ENCODE measurements at regions not wholly inside any gene's neighbourhood (a gene's known extent, or its start where the extent isn't known, plus 50 kb on each side); places are given as distances from the start of the nearest gene placed in this dataset.
"Not testable (repeated sequence)": the region's sequence is repeated elsewhere in the genome, so short reads cannot be mapped to it uniquely, and the experiment has no call there.

DNA sequence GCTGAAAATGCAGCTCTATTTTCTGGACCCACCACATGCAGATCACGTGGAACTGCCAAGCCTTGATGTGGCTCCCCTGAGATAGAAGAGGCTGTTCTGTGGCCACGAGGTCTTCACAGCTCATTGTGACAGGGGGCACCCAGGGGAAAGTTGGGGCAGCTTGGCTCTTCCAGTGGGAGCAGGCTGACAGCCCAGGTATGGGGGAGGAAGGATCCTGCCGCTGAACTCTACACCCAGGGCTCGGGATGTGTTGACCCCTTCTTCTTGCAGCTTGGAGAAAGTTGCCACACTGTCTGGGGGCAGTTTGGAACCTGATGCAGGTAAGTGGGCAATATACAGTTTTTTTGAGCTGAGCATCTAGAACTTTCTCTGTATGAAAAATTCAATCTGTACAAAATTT is 133.6 kb upstream of the PITX1 start:
- Histone ChIP-seq H3K4me1 (ENCODE audit: control insufficient read depth in 2 of 2, insufficient read depth in 2 of 2, low read length in 1 of 2) (peaks cover 1 to 2% of the 10 kb centered on the region in 2 donors), H3K27me3 (ENCODE audit: control insufficient read depth in 1 of 2, insufficient read depth in 2 of 2, low read length in 2 of 2) (no peaks in the 10 kb centered on the region), H3K4me3 (ENCODE audit: low read depth in 1 of 2, low read length in 2 of 2) (no peak overlapping the region), H3K9me3 (ENCODE audit: control insufficient read depth in 2 of 2, insufficient read depth in 1 of 2, low read depth in 1 of 2, low read length in 1 of 2) (no peaks in the 10 kb centered on the region), H3K27ac (ENCODE audit: low read depth in 2 of 2, low read length in 1 of 2) (no peak overlapping the region), H3K36me3 (ENCODE audit: control insufficient read depth in 2 of 2, insufficient read depth in 2 of 2, low read length in 1 of 2) (peaks cover 0 to 5% of the 10 kb centered on the region in 2 donors)
- WGBS, 2 donors, result 74 to 76% methylated on average over 4 of the region's 4 CpGs

DNA sequence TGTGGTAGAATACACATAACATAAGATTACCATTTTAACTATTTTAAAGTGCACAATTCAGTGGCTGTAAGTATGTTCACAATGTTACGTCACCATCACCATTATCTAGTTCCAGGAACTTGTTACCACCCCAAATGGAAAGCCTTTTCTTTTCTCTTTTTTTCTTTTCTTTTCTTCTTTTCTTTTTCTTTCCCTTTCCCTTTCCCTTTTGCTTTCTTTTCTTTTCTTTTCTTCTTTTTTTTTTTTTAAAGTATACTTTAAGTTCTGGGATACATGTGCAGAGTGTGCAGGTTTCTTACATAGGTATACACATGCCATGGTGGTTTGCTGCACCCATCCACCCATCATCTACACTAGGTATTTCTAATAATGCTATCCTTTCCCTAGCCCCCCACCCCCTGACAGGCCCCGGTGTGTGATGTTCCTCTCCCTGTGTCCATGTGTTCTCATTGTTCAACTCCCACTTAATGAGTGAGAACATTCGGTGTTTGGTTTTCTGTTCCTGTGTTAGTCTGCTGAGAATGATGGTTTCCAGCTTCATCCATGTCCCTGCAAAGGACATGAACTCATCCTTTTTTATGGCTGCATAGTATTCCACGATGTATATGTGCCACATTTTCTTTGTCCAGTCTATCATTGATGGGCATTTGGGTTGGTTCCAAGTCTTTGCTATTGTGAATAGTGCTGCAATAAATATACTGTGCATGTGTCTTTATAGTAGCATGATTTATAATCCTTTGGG is 131.0 kb upstream of the PITX1 start:
- 70 to 84% methylated on average over 4 of the region's 4 CpGs for WGBS, 2 donors
- not testable (repeated sequence) for H3K27ac ChIP-seq (ENCODE audit: low read depth in 2 of 2, low read length in 1 of 2); H3K9me3 ChIP-seq (ENCODE audit: control insufficient read depth in 2 of 2, insufficient read depth in 1 of 2, low read depth in 1 of 2, low read length in 1 of 2); H3K36me3 ChIP-seq (ENCODE audit: control insufficient read depth in 2 of 2, insufficient read depth in 2 of 2, low read length in 1 of 2); H3K27me3 ChIP-seq (ENCODE audit: control insufficient read depth in 1 of 2, insufficient read depth in 2 of 2, low read length in 2 of 2); H3K4me1 ChIP-seq (ENCODE audit: control insufficient read depth in 2 of 2, insufficient read depth in 2 of 2, low read length in 1 of 2); H3K4me3 ChIP-seq (ENCODE audit: low read depth in 1 of 2, low read length in 2 of 2)

- H3K27ac ChIP-seq (ENCODE audit: low read depth in 2 of 2, low read length in 1 of 2), result no peak overlapping the region
These were observed 129.9 kb upstream of the PITX1 start for GRCh38 chr5:135163964-135164363.

GRCh38 chr5:135163391-135163790 is 129.4 kb upstream of the PITX1 start:
- WGBS, 2 donors, result 71 to 84% methylated on average over 5 of the region's 5 CpGs
- Histone ChIP-seq H3K9me3 (ENCODE audit: control insufficient read depth in 2 of 2, insufficient read depth in 1 of 2, low read depth in 1 of 2, low read length in 1 of 2) (no peaks in the 10 kb centered on the region), H3K27me3 (ENCODE audit: control insufficient read depth in 1 of 2, insufficient read depth in 2 of 2, low read length in 2 of 2) (no peaks in the 10 kb centered on the region)

More at GRCh38 chr5:135163964-135164363, 129.9 kb upstream of the PITX1 start:
- no peaks in the 10 kb centered on the region for H3K9me3 ChIP-seq (ENCODE audit: control insufficient read depth in 2 of 2, insufficient read depth in 1 of 2, low read depth in 1 of 2, low read length in 1 of 2)
- no peaks in the 10 kb centered on the region for H3K27me3 ChIP-seq (ENCODE audit: control insufficient read depth in 1 of 2, insufficient read depth in 2 of 2, low read length in 2 of 2)
- H3K4me3 ChIP-seq (ENCODE audit: low read depth in 1 of 2, low read length in 2 of 2), result no peak overlapping the region
- H3K4me1 ChIP-seq (ENCODE audit: control insufficient read depth in 2 of 2, insufficient read depth in 2 of 2, low read length in 1 of 2), result no peaks in the 10 kb centered on the region
- WGBS, 2 donors, result 85 to 94% methylated on average over 2 of the region's 2 CpGs
- peaks cover 0 to 3% of the 10 kb centered on the region in 2 donors for H3K36me3 ChIP-seq (ENCODE audit: control insufficient read depth in 2 of 2, insufficient read depth in 2 of 2, low read length in 1 of 2)

GRCh38 chr5:135162661-135163265 is 128.7 kb upstream of the PITX1 start:
- Histone ChIP-seq H3K9me3 (ENCODE audit: control insufficient read depth in 2 of 2, insufficient read depth in 1 of 2, low read depth in 1 of 2, low read length in 1 of 2) (no peaks in the 10 kb centered on the region), H3K27me3 (ENCODE audit: control insufficient read depth in 1 of 2, insufficient read depth in 2 of 2, low read length in 2 of 2) (no peaks in the 10 kb centered on the region), H3K4me1 (ENCODE audit: control insufficient read depth in 2 of 2, insufficient read depth in 2 of 2, low read length in 1 of 2) (no peaks in the 10 kb centered on the region), H3K36me3 (ENCODE audit: control insufficient read depth in 2 of 2, insufficient read depth in 2 of 2, low read length in 1 of 2) (no peaks in the 10 kb centered on the region), H3K4me3 (ENCODE audit: low read depth in 1 of 2, low read length in 2 of 2) (no peak overlapping the region), H3K27ac (ENCODE audit: low read depth in 2 of 2, low read length in 1 of 2) (no peak overlapping the region)
- 79 to 80% methylated on average over 9 of the region's 9 CpGs for WGBS, 2 donors

More at GRCh38 chr5:135163391-135163790, 129.4 kb upstream of the PITX1 start:
- no peaks in the 10 kb centered on the region for H3K4me1 ChIP-seq (ENCODE audit: control insufficient read depth in 2 of 2, insufficient read depth in 2 of 2, low read length in 1 of 2)
- H3K4me3 ChIP-seq (ENCODE audit: low read depth in 1 of 2, low read length in 2 of 2), result no peak overlapping the region
- H3K27ac ChIP-seq (ENCODE audit: low read depth in 2 of 2, low read length in 1 of 2), result no peak overlapping the region
- no peaks in the 10 kb centered on the region for H3K36me3 ChIP-seq (ENCODE audit: control insufficient read depth in 2 of 2, insufficient read depth in 2 of 2, low read length in 1 of 2)

DNA sequence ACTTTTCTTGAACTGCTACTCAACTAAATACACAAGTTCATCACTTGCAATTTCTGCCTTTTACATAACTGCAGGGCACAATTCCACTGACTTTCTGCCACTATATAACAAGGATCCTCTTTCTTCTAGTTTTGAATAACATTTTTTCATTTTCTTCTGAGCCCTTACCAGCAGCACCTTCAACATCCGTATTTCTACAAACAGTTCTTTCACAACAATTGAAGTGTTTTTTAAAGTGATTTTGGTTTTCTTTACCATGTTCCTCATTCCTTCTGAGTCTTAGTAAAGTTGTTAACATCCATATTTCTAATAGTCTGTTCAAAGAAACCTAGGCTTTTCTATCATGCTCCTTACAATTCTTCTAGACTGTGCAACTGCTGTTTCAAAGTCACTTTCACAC is 127.2 kb upstream of the PITX1 start:
- Histone ChIP-seq H3K4me3 (ENCODE audit: low read depth in 1 of 2, low read length in 2 of 2) (no peak overlapping the region), H3K27ac (ENCODE audit: low read depth in 2 of 2, low read length in 1 of 2) (no peak overlapping the region), H3K27me3 (ENCODE audit: control insufficient read depth in 1 of 2, insufficient read depth in 2 of 2, low read length in 2 of 2) (no peaks in the 10 kb centered on the region), H3K4me1 (ENCODE audit: control insufficient read depth in 2 of 2, insufficient read depth in 2 of 2, low read length in 1 of 2) (peaks cover 0 to 3% of the 10 kb centered on the region in 2 donors), H3K36me3 (ENCODE audit: control insufficient read depth in 2 of 2, insufficient read depth in 2 of 2, low read length in 1 of 2) (no peaks in the 10 kb centered on the region), H3K9me3 (ENCODE audit: control insufficient read depth in 2 of 2, insufficient read depth in 1 of 2, low read depth in 1 of 2, low read length in 1 of 2) (no peaks in the 10 kb centered on the region)
- WGBS, 2 donors, result 66 to 77% methylated on average over 1 of the region's 1 CpG

DNA sequence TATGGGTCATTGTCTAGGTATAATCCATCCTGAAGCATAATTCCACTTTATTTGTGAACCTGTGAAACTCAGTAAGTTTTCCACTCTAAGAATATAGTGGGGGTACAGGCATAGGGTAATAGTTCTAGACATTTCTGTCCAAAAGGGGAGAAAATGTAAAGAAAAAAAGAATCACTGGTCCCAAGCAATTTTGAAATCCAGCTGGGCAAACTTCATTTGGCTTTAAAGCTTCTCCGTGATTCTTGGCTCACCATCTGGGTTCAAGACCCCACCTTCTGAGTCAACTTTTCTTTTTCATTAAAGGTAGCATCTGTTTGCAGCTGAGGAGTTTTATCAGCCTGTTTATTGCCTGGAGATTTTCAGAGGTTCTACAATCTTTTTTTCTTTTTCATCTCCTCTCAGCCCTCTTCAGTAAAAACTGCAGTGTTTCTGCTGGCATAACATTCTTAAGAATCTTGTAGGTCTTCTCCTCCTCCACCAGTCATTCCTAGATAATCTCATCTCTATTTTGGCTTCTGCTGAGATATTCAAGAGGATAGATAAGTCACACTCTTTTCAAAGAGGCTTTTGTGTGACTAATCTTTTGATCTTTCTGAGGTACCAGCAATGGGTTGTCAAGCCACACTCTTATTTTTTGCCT is 126.1 kb upstream of the PITX1 start:
- no peak overlapping the region for H3K27ac ChIP-seq (ENCODE audit: low read depth in 2 of 2, low read length in 1 of 2)
- 48 to 60% methylated on average over 1 of the region's 1 CpG for WGBS, 2 donors

DNA sequence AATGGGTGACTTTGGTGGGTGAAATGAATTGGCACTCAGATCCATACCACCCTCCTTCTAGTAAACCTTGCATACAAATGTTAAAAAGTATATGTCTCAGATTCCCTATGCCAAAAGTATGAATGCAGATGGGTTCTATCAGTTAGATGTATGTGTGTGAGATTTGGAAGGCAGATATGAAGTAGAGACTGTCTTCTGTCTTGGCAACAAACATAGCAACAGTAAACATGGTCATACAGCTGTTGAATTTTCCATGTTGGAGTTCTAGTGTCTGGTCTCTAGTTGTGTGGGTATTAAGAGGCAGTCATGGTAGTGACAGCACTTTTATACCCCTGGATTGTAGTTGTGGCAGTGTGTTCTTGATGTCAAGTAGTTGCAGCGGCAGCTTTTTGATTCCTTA is 125.6 kb upstream of the PITX1 start:
- no peaks in the 10 kb centered on the region for H3K27me3 ChIP-seq (ENCODE audit: control insufficient read depth in 1 of 2, insufficient read depth in 2 of 2, low read length in 2 of 2)
- no peak overlapping the region for H3K27ac ChIP-seq (ENCODE audit: low read depth in 2 of 2, low read length in 1 of 2)
- no peaks in the 10 kb centered on the region for H3K36me3 ChIP-seq (ENCODE audit: control insufficient read depth in 2 of 2, insufficient read depth in 2 of 2, low read length in 1 of 2)
- peaks cover 0 to 14% of the 10 kb centered on the region in 2 donors for H3K4me1 ChIP-seq (ENCODE audit: control insufficient read depth in 2 of 2, insufficient read depth in 2 of 2, low read length in 1 of 2)
- WGBS, 2 donors, result 96 to 97% methylated on average over 1 of the region's 1 CpG
- no peak overlapping the region for H3K4me3 ChIP-seq (ENCODE audit: low read depth in 1 of 2, low read length in 2 of 2)
- H3K9me3 ChIP-seq (ENCODE audit: control insufficient read depth in 2 of 2, insufficient read depth in 1 of 2, low read depth in 1 of 2, low read length in 1 of 2), result no peaks in the 10 kb centered on the region

More for the DNA sequence above, 126.1 kb upstream of the PITX1 start:
- Histone ChIP-seq H3K36me3 (ENCODE audit: control insufficient read depth in 2 of 2, insufficient read depth in 2 of 2, low read length in 1 of 2) (no peaks in the 10 kb centered on the region), H3K9me3 (ENCODE audit: control insufficient read depth in 2 of 2, insufficient read depth in 1 of 2, low read depth in 1 of 2, low read length in 1 of 2) (no peaks in the 10 kb centered on the region), H3K4me1 (ENCODE audit: control insufficient read depth in 2 of 2, insufficient read depth in 2 of 2, low read length in 1 of 2) (peaks cover 0 to 10% of the 10 kb centered on the region in 2 donors), H3K4me3 (ENCODE audit: low read depth in 1 of 2, low read length in 2 of 2) (no peak overlapping the region), H3K27me3 (ENCODE audit: control insufficient read depth in 1 of 2, insufficient read depth in 2 of 2, low read length in 2 of 2) (no peaks in the 10 kb centered on the region)

- no peaks in the 10 kb centered on the region for H3K36me3 ChIP-seq (ENCODE audit: control insufficient read depth in 2 of 2, insufficient read depth in 2 of 2, low read length in 1 of 2)
- H3K4me1 ChIP-seq (ENCODE audit: control insufficient read depth in 2 of 2, insufficient read depth in 2 of 2, low read length in 1 of 2), result peaks cover 0 to 16% of the 10 kb centered on the region in 2 donors
- no peak overlapping the region for H3K27ac ChIP-seq (ENCODE audit: low read depth in 2 of 2, low read length in 1 of 2)
- H3K4me3 ChIP-seq (ENCODE audit: low read depth in 1 of 2, low read length in 2 of 2), result no peak overlapping the region
- no peaks in the 10 kb centered on the region for H3K9me3 ChIP-seq (ENCODE audit: control insufficient read depth in 2 of 2, insufficient read depth in 1 of 2, low read depth in 1 of 2, low read length in 1 of 2)
- no peaks in the 10 kb centered on the region for H3K27me3 ChIP-seq (ENCODE audit: control insufficient read depth in 1 of 2, insufficient read depth in 2 of 2, low read length in 2 of 2)
- 69 to 72% methylated on average over 4 of the region's 4 CpGs for WGBS, 2 donors
These were observed 125.0 kb upstream of the PITX1 start for GRCh38 chr5:135158982-135159381.

All from esophagus (tissue), 2 donors.